22Rv1 (cell line): ENCODE measurements at regions not wholly inside any gene's neighbourhood (a gene's known extent, or its start where the extent isn't known, plus 50 kb on each side); places are given as distances from the start of the nearest gene placed in this dataset.

ENCODE experiments used
- ZFX ChIP-seq: fragments of 450-650 bp; IDR thresholded peaks from 2 replicates; pipeline ENCODE4 v1.6.1; 2017; ENCODE audit warnings: antibody characterized with exemption, borderline replicate concordance
- TF ChIP-seq, protein P1 (sequence below): fragments of 450-650 bp; IDR thresholded peaks from 2 replicates; pipeline ENCODE4 v1.5.1; 2017; ENCODE audit warnings: mild to moderate bottlenecking

- TF ChIP-seq, protein P1, sequence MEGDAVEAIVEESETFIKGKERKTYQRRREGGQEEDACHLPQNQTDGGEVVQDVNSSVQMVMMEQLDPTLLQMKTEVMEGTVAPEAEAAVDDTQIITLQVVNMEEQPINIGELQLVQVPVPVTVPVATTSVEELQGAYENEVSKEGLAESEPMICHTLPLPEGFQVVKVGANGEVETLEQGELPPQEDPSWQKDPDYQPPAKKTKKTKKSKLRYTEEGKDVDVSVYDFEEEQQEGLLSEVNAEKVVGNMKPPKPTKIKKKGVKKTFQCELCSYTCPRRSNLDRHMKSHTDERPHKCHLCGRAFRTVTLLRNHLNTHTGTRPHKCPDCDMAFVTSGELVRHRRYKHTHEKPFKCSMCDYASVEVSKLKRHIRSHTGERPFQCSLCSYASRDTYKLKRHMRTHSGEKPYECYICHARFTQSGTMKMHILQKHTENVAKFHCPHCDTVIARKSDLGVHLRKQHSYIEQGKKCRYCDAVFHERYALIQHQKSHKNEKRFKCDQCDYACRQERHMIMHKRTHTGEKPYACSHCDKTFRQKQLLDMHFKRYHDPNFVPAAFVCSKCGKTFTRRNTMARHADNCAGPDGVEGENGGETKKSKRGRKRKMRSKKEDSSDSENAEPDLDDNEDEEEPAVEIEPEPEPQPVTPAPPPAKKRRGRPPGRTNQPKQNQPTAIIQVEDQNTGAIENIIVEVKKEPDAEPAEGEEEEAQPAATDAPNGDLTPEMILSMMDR, result no peak
- no peak for TF ChIP-seq ZFX
These were observed 181.0 kb upstream of the FGGY start for GRCh38 chr1:59115865-59116264.
